ENCODE measurements at regions not wholly inside any gene's neighbourhood (a gene's known extent, or its start where the extent isn't known, plus 50 kb on each side); places are given as distances from the start of the nearest gene placed in this dataset.

- no peak for TF ChIP-seq CTCF (IDR thresholded peaks at IDR 0.05)
- TF ChIP-seq POLR2A (IDR thresholded peaks at IDR 0.05), result no peak
These were observed 405.9 kb upstream of the PITX2 start for GRCh38 chr4:111028795-111029194.
